HG02884 (cell line): ENCODE measurements at regions not wholly inside any gene's neighbourhood (a gene's known extent, or its start where the extent isn't known, plus 50 kb on each side); places are given as distances from the start of the nearest gene placed in this dataset.
"Not testable (repeated sequence)": the region's sequence is repeated elsewhere in the genome, so short reads cannot be mapped to it uniquely, and the experiment has no call there.

Experiments used
- ATAC-seq: cut with Tn5 transposase; IDR thresholded peaks from one replicate; pipeline ENCODE4 v1.9.1; 2021; ENCODE audit warnings: mild to moderate bottlenecking, moderate library complexity; ENCODE audit not compliant: unreplicated experiment

GRCh38 chr4:131531087-131531486 is 1618.0 kb upstream of the PCDH10 start:
- no peak for ATAC-seq

GRCh38 chr4:131534944-131535645 is 1614.0 kb upstream of the PCDH10 start:
- no peak for ATAC-seq

- ATAC-seq, result no peak
Observed at GRCh38 chr4:131540256-131540655, 1608.8 kb upstream of the PCDH10 start.

GRCh38 chr4:131547506-131547981 is 1601.5 kb upstream of the PCDH10 start:
- ATAC-seq, result peak; percentile 48

GRCh38 chr4:131551306-131551705 is 1597.8 kb upstream of the PCDH10 start:
- ATAC-seq, result no peak

- no peak for ATAC-seq
Observed at GRCh38 chr4:131566026-131566425, 1583.1 kb upstream of the PCDH10 start.

- no peak for ATAC-seq
Observed at GRCh38 chr4:131584587-131584986, 1564.5 kb upstream of the PCDH10 start.

- ATAC-seq, result no peak
Observed at GRCh38 chr4:131595140-131595539, 1554.0 kb upstream of the PCDH10 start.

- no peak for ATAC-seq
Observed at GRCh38 chr4:131603705-131604104, 1545.4 kb upstream of the PCDH10 start.

GRCh38 chr4:131609039-131609438 is 1540.1 kb upstream of the PCDH10 start:
- no peak for ATAC-seq

GRCh38 chr4:131610517-131610916 is 1538.6 kb upstream of the PCDH10 start:
- ATAC-seq, result not testable (repeated sequence)

- ATAC-seq, result peak; percentile 32
Observed at GRCh38 chr4:131613086-131613823, 1535.8 kb upstream of the PCDH10 start.

- peak; percentile 97 for ATAC-seq
Observed at GRCh38 chr4:131613824-131614216, 1535.3 kb upstream of the PCDH10 start.

GRCh38 chr4:131632877-131633276 is 1516.2 kb upstream of the PCDH10 start:
- ATAC-seq, result no peak

- no peak for ATAC-seq
Observed at GRCh38 chr4:131635191-131635590, 1513.9 kb upstream of the PCDH10 start.

- ATAC-seq, result no peak
Observed at GRCh38 chr4:131638781-131639180, 1510.3 kb upstream of the PCDH10 start.

- ATAC-seq, result no peak
Observed at GRCh38 chr4:131644619-131645018, 1504.5 kb upstream of the PCDH10 start.

GRCh38 chr4:131649227-131649626 is 1499.9 kb upstream of the PCDH10 start:
- no peak for ATAC-seq

- no peak for ATAC-seq
Observed at GRCh38 chr4:131650951-131651350, 1498.1 kb upstream of the PCDH10 start.

- not testable (repeated sequence) for ATAC-seq
Observed at GRCh38 chr4:131683314-131683713, 1465.8 kb upstream of the PCDH10 start.

- no peak for ATAC-seq
Observed at GRCh38 chr4:131721883-131722282, 1427.2 kb upstream of the PCDH10 start.

- ATAC-seq, result not testable (repeated sequence)
Observed at GRCh38 chr4:131723069-131723468, 1426.0 kb upstream of the PCDH10 start.
